IMR-90 (cell line): ENCODE measurements at regions not wholly inside any gene's neighbourhood (a gene's known extent, or its start where the extent isn't known, plus 50 kb on each side); places are given as distances from the start of the nearest gene placed in this dataset.

Experiments used
- ATAC-seq: fragments of 200-7000 bp; cut with Tn5 transposase; 2 replicates; pipeline ENCODE4 v1.9.1; 2020; ENCODE audit warnings: low read depth, mild to moderate bottlenecking, moderate library complexity
- BruUV-seq: library from RNA; stranded (reverse); fragments of 400-500 nt; replicated peaks from 2 replicates; lab custom pipeline; 2021; lab: Mats Ljungman, UMichigan
- CTCF ChIA-PET: fragments of 300-600 bp; formaldehyde crosslinking; extraction: SDS; loops from one replicate; lab custom pipeline; 2021; ENCODE audit warnings: antibody characterized with exemption; lab: Yijun Ruan, JAX
- POLR2A ChIA-PET: fragments of 300-600 bp; sonication (Branson Sonifier 250); formaldehyde crosslinking; loops from one replicate; lab custom pipeline; 2022; ENCODE audit warnings: antibody characterized with exemption; ENCODE audit not compliant: unreplicated experiment; lab: Charles Lee
- DNase-seq: peaks from one replicate; pipeline ENCODE4 v3.0.0; 2013
- H2AFZ ChIP-seq: replicated peaks from 2 replicates; pipeline ENCODE3; 2013; ENCODE audit warnings: low read length, mild to moderate bottlenecking; ENCODE audit not compliant: poor library complexity
- H2AK5ac ChIP-seq: 2 replicates; pipeline ENCODE4 v1.6.1; 2013; ENCODE audit warnings: low read depth, low read length, inconsistent platforms
- H2AK9ac ChIP-seq: replicated peaks from 2 replicates; pipeline ENCODE3; 2013; ENCODE audit warnings: mild to moderate bottlenecking, low read depth, low read length, moderate library complexity; ENCODE audit not compliant: poor library complexity
- H2BK120ac ChIP-seq: 2 replicates; pipeline ENCODE4 v1.6.1; 2013; ENCODE audit warnings: low read depth, low read length, inconsistent platforms
- H2BK15ac ChIP-seq: 3 replicates; pipeline ENCODE4 v1.6.1; 2013; ENCODE audit warnings: low read depth, low read length, inconsistent platforms
- H2BK20ac ChIP-seq: 2 replicates; pipeline ENCODE4 v1.6.1; 2013; ENCODE audit warnings: low read depth, mild to moderate bottlenecking, inconsistent platforms, low read length, moderate library complexity
- H2BK5ac ChIP-seq: 2 replicates; pipeline ENCODE4 v1.6.1; 2013; ENCODE audit warnings: mild to moderate bottlenecking, low read depth, low read length, inconsistent platforms; ENCODE audit not compliant: poor library complexity, severe bottlenecking
- H3K14ac ChIP-seq: replicated peaks from 2 replicates; pipeline ENCODE4 v1.6.1; 2013; ENCODE audit warnings: low read depth, low read length, inconsistent platforms
- H3K18ac ChIP-seq: 2 replicates; pipeline ENCODE4 v1.6.1; 2013; ENCODE audit warnings: low read depth, low read length, control low read depth
- H3K23ac ChIP-seq: 2 replicates; pipeline ENCODE4 v1.6.1; 2013; ENCODE audit warnings: low read depth, low read length, inconsistent platforms
- H3K27ac ChIP-seq: 2 replicates; pipeline ENCODE4 v1.5.1; 2013; ENCODE audit warnings: mild to moderate bottlenecking, control low read depth, low read length; ENCODE audit not compliant: insufficient read depth
- H3K27me3 ChIP-seq: 2 replicates; pipeline ENCODE4 v1.6.1; 2013; ENCODE audit warnings: low read length; ENCODE audit not compliant: control insufficient read depth, insufficient read depth
- H3K36me3 ChIP-seq: 2 replicates; pipeline ENCODE4 v1.6.1; 2013; ENCODE audit warnings: low read length, mixed read lengths; ENCODE audit not compliant: control insufficient read depth, insufficient read depth
- H3K4ac ChIP-seq: 2 replicates; pipeline ENCODE4 v1.6.1; 2013; ENCODE audit warnings: low read depth, low read length, inconsistent platforms
- H3K4me1 ChIP-seq: 2 replicates; pipeline ENCODE4 v1.6.1; 2013; ENCODE audit warnings: low read length, mixed read lengths; ENCODE audit not compliant: control insufficient read depth, insufficient read depth
- H3K4me2 ChIP-seq: 2 replicates; pipeline ENCODE4 v1.6.1; 2013; ENCODE audit warnings: low read depth, mild to moderate bottlenecking, control low read depth, low read length, moderate library complexity
- H3K4me3 ChIP-seq: 2 replicates; pipeline ENCODE4 v1.5.1; 2013; ENCODE audit warnings: low read depth, mild to moderate bottlenecking, control low read depth, low read length, moderate library complexity; ENCODE audit not compliant: insufficient read depth
- H3K56ac ChIP-seq: 2 replicates; pipeline ENCODE4 v1.6.1; 2013; ENCODE audit warnings: low read length, inconsistent platforms; ENCODE audit not compliant: insufficient read depth; ENCODE audit errors: extremely low read depth
- H3K79me1 ChIP-seq, 2 experiments: 2 replicates each; pipeline ENCODE4 v1.6.1; 2013; ENCODE audit warnings: low read length in 2 of 2, inconsistent platforms in 1 of 2, low read depth in 1 of 2
- H3K9ac ChIP-seq: 2 replicates; pipeline ENCODE4 v1.6.1; 2013; ENCODE audit warnings: low read depth, low read length, control low read depth
- H3K9me1 ChIP-seq: 2 replicates; pipeline ENCODE4 v1.6.1; 2013; ENCODE audit warnings: low read length, inconsistent platforms; ENCODE audit not compliant: insufficient read depth
- H3K9me3 ChIP-seq: 2 replicates; pipeline ENCODE4 v1.6.1; 2013; ENCODE audit warnings: low read length; ENCODE audit not compliant: control insufficient read depth, insufficient read depth
- H4K20me1 ChIP-seq: 2 replicates; pipeline ENCODE4 v1.6.1; 2013; ENCODE audit warnings: low read length, inconsistent platforms; ENCODE audit not compliant: insufficient read depth
- H4K5ac ChIP-seq: 2 replicates; pipeline ENCODE4 v1.6.1; 2013; ENCODE audit warnings: mild to moderate bottlenecking, low read depth, low read length, control low read depth
- H4K8ac ChIP-seq, 2 experiments: 2 replicates each; pipeline ENCODE4 v1.6.1; 2013; ENCODE audit warnings: low read depth in 2 of 2, low read length in 2 of 2, control low read depth in 1 of 2, inconsistent platforms in 1 of 2
- H4K91ac ChIP-seq: 2 replicates; pipeline ENCODE4 v1.6.1; 2013; ENCODE audit warnings: low read depth, low read length, inconsistent platforms; ENCODE audit not compliant: insufficient read depth
- BHLHE40 ChIP-seq: fragments of 150-350 bp; IDR thresholded peaks from 2 replicates; pipeline ENCODE4 v1.6.1; 2016; ENCODE audit warnings: mild to moderate bottlenecking, low read depth, low read length
- CEBPB ChIP-seq: IDR thresholded peaks from 2 replicates; pipeline ENCODE4 v1.6.1; 2012; ENCODE audit warnings: low read depth, low read length, improper control_type of control experiment
- CHD1 ChIP-seq: IDR thresholded peaks from 2 replicates; pipeline ENCODE4 v1.6.1; 2012; ENCODE audit warnings: low read depth, low read length, improper control_type of control experiment
- CTCF ChIP-seq: conservative IDR thresholded peaks from 2 replicates; pipeline ENCODE4 v1.5.1; 2012; ENCODE audit warnings: mild to moderate bottlenecking, low read depth, low read length, improper control_type of control experiment
- ELK1 ChIP-seq: fragments of 150-350 bp; IDR thresholded peaks from 2 replicates; pipeline ENCODE4 v1.6.1; 2016; ENCODE audit warnings: low read depth, mild to moderate bottlenecking, low read length, moderate library complexity, borderline replicate concordance
- FOS ChIP-seq: fragments of 150-350 bp; IDR thresholded peaks from 2 replicates; pipeline ENCODE4 v1.6.1; 2016; ENCODE audit warnings: low read depth, low read length
- MAZ ChIP-seq: IDR thresholded peaks from 2 replicates; pipeline ENCODE4 v1.6.1; 2012; ENCODE audit warnings: low read depth, mild to moderate bottlenecking, low read length, improper control_type of control experiment, moderate library complexity, borderline replicate concordance
- MXI1 ChIP-seq: IDR thresholded peaks from 2 replicates; pipeline ENCODE4 v1.6.1; 2012; ENCODE audit warnings: low read depth, mild to moderate bottlenecking, low read length, moderate library complexity, borderline replicate concordance
- NFE2L2 ChIP-seq: fragments of 150-350 bp; IDR thresholded peaks from 2 replicates; pipeline ENCODE4 v1.6.1; 2016; ENCODE audit warnings: low read depth, mild to moderate bottlenecking, low read length
- RAD21 ChIP-seq: IDR thresholded peaks from 2 replicates; pipeline ENCODE4 v1.6.1; 2012; ENCODE audit warnings: low read length, improper control_type of control experiment
- RCOR1 ChIP-seq: IDR thresholded peaks from 2 replicates; pipeline ENCODE4 v1.6.1; 2012; ENCODE audit warnings: mild to moderate bottlenecking, low read length, improper control_type of control experiment; ENCODE audit not compliant: insufficient replicate concordance
- RFX5 ChIP-seq: IDR thresholded peaks from 2 replicates; pipeline ENCODE4 v1.8.0; 2012; ENCODE audit warnings: low read depth, mild to moderate bottlenecking, low read length, moderate library complexity
- WGBS, 2 experiments: methylation state at CpG; one replicate each; pipeline versions ENCODE4 v1.1.5 to v1.1.7; 2013; ENCODE audit warnings: missing lambda C conversion rate in 2 of 2; ENCODE audit not compliant: insufficient read length in 1 of 2; ENCODE audit errors: extremely low coverage in 2 of 2; 5-methylcytosine and 5-hydroxymethylcytosine counted together
- dilution Hi-C: fragments of 300-500 bp; cut with HindIII; formaldehyde crosslinking; loops from one replicate; pipeline ENCODE4 v1.14.3; 2018; ENCODE audit warnings: low sequenced_read_pairs; ENCODE audit not compliant: unreplicated experiment
- in situ Hi-C: fragments of 300-500 bp; cut with MboI; formaldehyde crosslinking; loops from 3 replicates; pipeline ENCODE4 v1.14.3; 2019; ENCODE audit warnings: low sequenced_read_pairs, inconsistent platforms, mixed read lengths
- intact Hi-C: fragments of 100-400 bp; cut with micrococcal nuclease; formaldehyde crosslinking; loops from 2 replicates; pipeline ENCODE4 v1.10.0; 2022

DNA sequence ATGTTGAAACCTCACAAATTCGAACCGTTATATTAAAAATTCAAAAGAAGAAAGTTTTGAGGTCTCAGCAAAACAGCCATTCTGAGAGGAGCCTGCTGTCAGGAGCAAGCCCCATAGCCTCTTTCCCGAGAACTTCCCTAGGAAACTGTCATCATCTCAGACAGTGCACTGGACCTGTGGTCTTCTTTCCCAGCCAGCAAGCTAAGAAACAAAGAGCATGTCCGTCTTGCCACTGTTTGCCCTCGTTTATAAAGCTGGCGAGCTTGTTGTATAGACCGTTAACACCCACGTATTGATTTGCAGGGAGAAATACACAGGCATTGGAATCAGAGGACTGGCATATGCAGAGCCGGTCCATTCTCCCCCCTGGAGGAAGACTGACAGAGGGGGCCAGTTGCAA is 407.0 kb downstream of the NPHP4 start:
- in situ Hi-C loops, result no loop called here
- 54% methylated on average over 7 of the region's 9 CpGs; no CpG with 5 or more reads in 1 of the 2 experiments for WGBS, 2 experiments
- H3K79me1 ChIP-seq, result no peaks in the 10 kb centered on the region

More for the DNA sequence above, 407.0 kb downstream of the NPHP4 start:
- no peak overlapping the region for H3K56ac ChIP-seq
- H4K20me1 ChIP-seq, result no peaks in the 10 kb centered on the region
- no peak overlapping the region for H2AK9ac ChIP-seq
- H2BK20ac ChIP-seq, result no peak overlapping the region
- TF ChIP-seq CTCF (no peak), MXI1 (no peak), ELK1 (no peak), RAD21 (no peak), RFX5 (no peak), NFE2L2 (no peak), FOS (no peak), BHLHE40 (no peak), CEBPB (no peak), RCOR1 (no peak), MAZ (no peak), CHD1 (no peak)
- no peak overlapping the region for H3K9ac ChIP-seq
- H2AK5ac ChIP-seq, result no peak overlapping the region
- no peak overlapping the region for H3K27ac ChIP-seq
- H3K14ac ChIP-seq, result no peak overlapping the region
- no peak overlapping the region for H3K4me2 ChIP-seq
- H3K4me3 ChIP-seq, result no peak overlapping the region
- no peak for ATAC-seq
- CTCF ChIA-PET, result no interaction called here
- peaks cover 20% of the 10 kb centered on the region for H3K9me3 ChIP-seq
- POLR2A ChIA-PET, result no interaction called here
- no peak overlapping the region for H2BK120ac ChIP-seq
- no peaks in the 10 kb centered on the region for H3K27me3 ChIP-seq
- H4K8ac ChIP-seq, result no peak overlapping the region
- no peaks in the 10 kb centered on the region for H3K4me1 ChIP-seq
- no peak overlapping the region for H4K91ac ChIP-seq
- no peak overlapping the region for H3K4ac ChIP-seq
- intact Hi-C loops (no loop called here), dilution Hi-C loops (no loop called here)
- no peak overlapping the region for H2AFZ ChIP-seq
- H3K9me1 ChIP-seq, result no peaks in the 10 kb centered on the region
- no peaks in the 10 kb centered on the region for H3K36me3 ChIP-seq
- no peak overlapping the region for H4K5ac ChIP-seq
- DNase-seq, result no peak
- no peak overlapping the region for H3K18ac ChIP-seq
- H2BK15ac ChIP-seq, result no peak overlapping the region
- BruUV-seq, result no TSS peak
- H3K23ac ChIP-seq, result no peak overlapping the region
- no peak overlapping the region for H2BK5ac ChIP-seq
